ENCODE measurements at regions not wholly inside any gene's neighbourhood (a gene's known extent, or its start where the extent isn't known, plus 50 kb on each side); places are given as distances from the start of the nearest gene placed in this dataset.
"Not testable (repeated sequence)": the region's sequence is repeated elsewhere in the genome, so short reads cannot be mapped to it uniquely, and the experiment has no call there.

- DNase-seq (ENCODE audit: low spot score): no peak
Measured at GRCh38 chr14:22252686-22253085, 336.3 kb downstream of the DAD1 start.

- no peak for DNase-seq (ENCODE audit: low spot score)
Measured at GRCh38 chr14:22251090-22251489, 337.9 kb downstream of the DAD1 start.

GRCh38 chr14:22249770-22250169 is 339.3 kb downstream of the DAD1 start:
- DNase-seq (ENCODE audit: low spot score): no peak

DNA sequence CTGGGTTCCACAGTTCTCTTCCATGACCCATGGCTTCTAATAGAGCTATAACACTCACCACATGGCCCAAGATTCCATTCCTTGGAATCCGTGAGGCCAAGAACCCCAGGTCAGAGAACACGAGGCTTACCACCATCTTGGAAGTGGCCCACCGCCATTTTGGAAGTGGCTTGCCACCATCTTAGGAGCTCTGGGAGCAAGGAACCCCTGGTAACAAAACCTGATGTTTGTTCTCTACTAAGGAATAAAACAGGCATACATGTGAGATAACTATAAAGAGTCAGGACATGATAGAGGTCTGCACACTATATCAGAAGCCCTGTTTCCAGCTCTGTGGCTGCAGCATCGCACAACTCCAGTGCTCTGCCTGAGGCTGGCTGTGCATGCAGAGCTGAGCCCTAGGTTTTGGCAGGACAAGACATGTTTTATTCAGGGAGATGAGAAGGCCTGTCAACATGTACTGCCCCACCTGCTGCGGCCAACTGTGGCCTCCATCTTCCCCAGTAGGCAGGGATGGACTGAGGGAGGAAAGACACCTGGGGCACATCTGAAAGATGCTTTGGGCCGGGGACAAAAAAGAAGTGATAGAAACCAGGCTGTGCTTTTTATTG is 344.9 kb downstream of the DAD1 start:
- DNase-seq (ENCODE audit: low spot score): no peak

GRCh38 chr14:22238320-22238719 is 350.7 kb downstream of the DAD1 start:
- DNase-seq (ENCODE audit: low spot score): not testable (repeated sequence)

- no peak for DNase-seq (ENCODE audit: low spot score)
Measured at GRCh38 chr14:22233377-22233776, 355.6 kb downstream of the DAD1 start.

- no peak for DNase-seq (ENCODE audit: low spot score)
Measured at GRCh38 chr14:22232933-22233332, 356.1 kb downstream of the DAD1 start.

DNA sequence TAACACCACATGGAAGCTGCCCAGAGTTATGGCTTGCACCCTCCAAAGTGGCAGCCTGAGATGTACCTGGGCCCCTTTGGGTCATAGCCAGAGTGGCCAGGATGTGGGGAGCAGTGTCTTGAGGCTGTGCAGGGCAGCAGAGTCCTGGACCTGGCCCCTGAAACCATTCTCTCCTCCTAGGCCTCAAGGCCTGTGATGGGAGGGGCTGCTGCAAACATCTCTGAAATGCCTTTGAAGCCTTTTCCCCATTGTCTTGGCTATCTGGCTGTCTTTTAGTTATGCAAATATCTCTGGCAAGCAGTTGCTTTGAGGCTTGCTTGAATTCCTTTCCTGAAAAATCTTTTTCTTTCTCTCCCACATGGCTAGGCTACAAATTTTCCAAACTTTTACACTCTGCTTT is 356.5 kb downstream of the DAD1 start:
- DNase-seq (ENCODE audit: low spot score): no peak

- no peak for DNase-seq (ENCODE audit: low spot score)
Measured at GRCh38 chr14:22231018-22231417, 358.0 kb downstream of the DAD1 start.

DNA sequence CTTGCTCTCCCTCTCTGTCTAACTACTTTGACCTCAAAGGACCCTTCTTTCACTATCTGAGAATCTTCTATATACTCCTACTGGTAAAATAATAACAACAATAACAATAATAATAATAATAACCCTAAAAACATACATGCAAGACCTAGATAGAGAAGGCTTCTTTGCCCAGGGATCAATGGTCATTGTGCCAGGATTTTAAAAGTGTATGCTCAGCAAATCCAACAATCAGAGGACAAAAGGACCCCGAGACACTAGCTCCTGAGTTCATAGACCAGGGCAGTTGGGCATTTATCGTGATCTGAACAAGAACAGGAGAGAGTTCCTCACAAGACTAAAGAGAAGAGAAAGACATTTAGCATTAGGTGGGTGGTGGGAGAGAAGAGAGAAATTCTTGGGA is 358.5 kb downstream of the DAD1 start:
- no peak for DNase-seq (ENCODE audit: low spot score)

DNA sequence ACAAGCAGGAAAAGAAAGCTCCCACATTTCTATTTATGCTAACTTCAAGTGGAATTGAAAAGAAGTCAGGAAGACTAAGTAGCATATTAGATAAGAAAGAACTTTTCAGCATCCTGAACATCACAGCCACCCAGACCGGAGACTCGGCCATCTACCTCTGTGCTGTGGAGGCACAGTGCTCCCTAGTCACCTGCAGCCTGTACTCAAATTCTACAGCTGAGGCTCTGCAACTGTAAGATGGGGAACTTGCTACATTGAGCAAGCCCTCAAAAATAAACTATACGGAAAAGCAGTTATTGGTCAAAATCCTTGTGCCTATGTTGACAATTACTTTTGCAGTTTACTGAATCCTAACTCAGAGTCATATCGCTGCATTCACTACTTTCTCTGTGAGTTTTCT is 361.9 kb downstream of the DAD1 start:
- no peak for DNase-seq (ENCODE audit: low spot score)

- DNase-seq (ENCODE audit: low spot score): no peak
Measured at GRCh38 chr14:22226381-22226780, 362.6 kb downstream of the DAD1 start.

- DNase-seq (ENCODE audit: low spot score): no peak
Measured at GRCh38 chr14:22225516-22226140, 363.4 kb downstream of the DAD1 start.

GRCh38 chr14:22221508-22221907 is 367.5 kb downstream of the DAD1 start:
- no peak for DNase-seq (ENCODE audit: low spot score)

- DNase-seq (ENCODE audit: low spot score): no peak
Measured at GRCh38 chr14:22220427-22220826, 368.6 kb downstream of the DAD1 start.

DNA sequence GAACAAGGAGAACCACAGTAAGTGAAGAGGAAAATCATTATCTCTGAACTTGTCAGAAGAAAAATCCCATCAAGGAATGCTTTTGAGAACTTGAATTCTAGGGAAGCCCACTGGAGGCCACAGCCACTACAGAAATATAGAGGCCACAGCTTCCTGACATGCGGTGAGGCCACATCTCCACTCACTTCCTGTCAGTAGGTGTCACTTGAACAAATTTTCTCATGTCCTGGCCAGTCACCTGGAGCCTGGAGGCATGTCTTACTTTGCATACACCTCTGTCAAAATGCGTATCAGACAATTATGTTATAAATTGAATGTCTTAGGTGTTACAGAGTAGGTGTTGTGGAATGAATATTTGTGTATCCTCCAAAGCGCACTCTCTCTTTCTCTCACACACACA is 370.3 kb downstream of the DAD1 start:
- no peak for DNase-seq (ENCODE audit: low spot score)

- no peak for DNase-seq (ENCODE audit: low spot score)
Measured at GRCh38 chr14:22213120-22213519, 375.9 kb downstream of the DAD1 start.

DNA sequence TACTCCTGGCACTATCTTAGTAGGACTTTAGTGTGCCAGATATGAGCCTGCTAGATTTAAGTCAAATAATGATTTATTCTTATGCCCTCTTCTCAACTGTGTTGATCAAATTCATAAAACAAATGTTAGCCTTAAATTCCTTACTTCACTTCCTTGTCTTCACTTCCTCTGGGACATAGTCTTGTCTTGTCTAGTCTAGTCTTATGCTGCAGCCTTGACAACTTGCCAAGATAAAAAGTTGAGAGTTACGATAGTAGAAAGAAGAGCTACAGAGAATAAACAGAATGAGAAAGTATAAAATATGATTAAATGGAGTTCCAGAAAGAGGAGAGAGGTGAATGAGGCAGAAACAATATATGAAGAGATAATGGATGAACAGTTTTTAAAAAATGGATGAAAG is 378.1 kb downstream of the DAD1 start:
- DNase-seq (ENCODE audit: low spot score): no peak

DNA sequence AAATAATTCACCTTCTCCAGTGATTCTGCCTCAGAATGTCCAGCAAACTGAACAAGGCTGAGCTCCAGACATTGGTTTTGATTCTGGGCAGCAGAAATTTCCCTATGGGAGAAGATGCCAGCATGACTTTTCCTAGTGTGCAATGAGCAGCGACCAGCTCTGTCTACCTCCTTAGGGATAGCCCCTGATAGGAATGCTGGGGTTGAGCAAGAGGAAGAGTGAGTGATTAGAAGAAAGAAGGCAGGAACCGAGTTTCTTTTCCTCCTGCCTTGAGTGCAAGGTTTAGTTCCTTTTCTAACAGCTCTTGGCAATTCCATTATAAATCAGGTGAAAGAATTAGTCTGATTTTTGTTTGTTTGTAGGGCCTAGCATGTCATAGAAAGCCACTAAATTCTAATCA is 379.0 kb downstream of the DAD1 start:
- DNase-seq (ENCODE audit: low spot score): no peak

DNA sequence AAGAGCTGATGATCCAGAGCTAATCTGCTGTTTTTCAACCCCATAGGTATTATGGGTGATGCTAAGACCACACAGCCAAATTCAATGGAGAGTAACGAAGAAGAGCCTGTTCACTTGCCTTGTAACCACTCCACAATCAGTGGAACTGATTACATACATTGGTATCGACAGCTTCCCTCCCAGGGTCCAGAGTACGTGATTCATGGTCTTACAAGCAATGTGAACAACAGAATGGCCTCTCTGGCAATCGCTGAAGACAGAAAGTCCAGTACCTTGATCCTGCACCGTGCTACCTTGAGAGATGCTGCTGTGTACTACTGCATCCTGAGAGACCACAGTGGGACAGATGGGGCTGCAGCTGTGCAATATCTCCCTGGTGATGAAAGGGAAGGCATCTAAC is 386.0 kb downstream of the DAD1 start:
- no peak for DNase-seq (ENCODE audit: low spot score)

- no peak for DNase-seq (ENCODE audit: low spot score)
Measured at GRCh38 chr14:22202313-22202712, 386.7 kb downstream of the DAD1 start.

DNA sequence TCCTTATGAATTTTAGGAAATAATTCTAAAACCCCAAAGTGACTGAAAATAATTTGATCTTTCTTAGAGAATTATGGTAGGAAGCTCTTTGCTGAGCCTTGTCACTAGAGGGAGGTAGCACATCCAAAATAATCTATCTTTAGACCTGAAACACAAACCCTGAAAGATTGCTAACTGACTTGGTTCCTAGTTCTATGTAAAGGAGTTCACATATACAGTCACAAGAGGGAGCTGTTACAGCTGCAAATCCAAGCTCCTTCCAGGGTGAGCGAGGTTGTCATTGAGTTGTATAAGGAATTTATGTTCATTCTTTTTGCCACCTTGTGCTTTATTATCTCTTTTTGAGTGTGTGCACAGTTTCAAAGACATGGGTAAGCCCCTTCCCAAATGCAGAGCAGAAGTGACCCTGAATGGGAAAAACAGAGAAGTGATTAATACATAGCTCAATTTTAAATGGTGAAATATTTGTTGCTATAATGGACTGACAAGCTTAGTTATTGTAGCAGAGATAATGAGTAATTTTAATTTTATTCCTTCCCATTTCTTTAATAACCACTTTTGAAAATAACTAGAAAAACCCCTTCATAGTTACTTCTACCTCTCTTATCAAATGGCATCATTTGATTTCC is 387.9 kb downstream of the DAD1 start:
- DNase-seq (ENCODE audit: low spot score): no peak

- DNase-seq (ENCODE audit: low spot score): not testable (repeated sequence)
Measured at GRCh38 chr14:22200131-22200530, 388.9 kb downstream of the DAD1 start.

DNA sequence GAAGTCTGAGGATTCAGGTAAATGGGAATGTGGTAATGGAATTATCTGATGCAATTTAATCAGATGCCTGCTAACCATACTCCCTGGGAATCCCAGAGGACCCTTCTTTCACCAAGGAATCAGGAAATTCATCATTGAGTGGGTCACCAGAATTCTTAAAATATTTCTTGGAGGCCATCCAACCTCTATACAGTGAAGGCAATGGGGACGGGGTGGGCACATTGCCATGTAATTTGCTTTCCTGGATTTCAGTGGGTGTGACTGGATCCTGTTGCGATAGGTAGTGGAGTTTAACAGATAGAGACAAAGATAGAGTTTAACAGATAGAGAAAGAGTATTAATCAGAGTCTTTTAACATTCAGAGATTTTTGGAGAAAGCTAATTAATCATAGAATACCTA is 394.4 kb downstream of the DAD1 start:
- no peak for DNase-seq (ENCODE audit: low spot score)
